PC-3 (cell line): ENCODE measurements at regions not wholly inside any gene's neighbourhood (a gene's known extent, or its start where the extent isn't known, plus 50 kb on each side); places are given as distances from the start of the nearest gene placed in this dataset.

Experiments used
- EZH2phosphoT487 ChIP-seq: fragments of 300-600 bp; sonication (generic); IDR thresholded peaks from 2 replicates; pipeline ENCODE4 v1.6.1; 2018; ENCODE audit warnings: mild to moderate bottlenecking, antibody characterized with exemption, low read length, borderline replicate concordance
- TF ChIP-seq, protein P1 (sequence below): fragments of 300-600 bp; sonication (generic); conservative IDR thresholded peaks from 2 replicates; pipeline ENCODE4 v1.5.1; 2017; ENCODE audit warnings: antibody characterized with exemption, low read depth, mild to moderate bottlenecking, low read length

DNA sequence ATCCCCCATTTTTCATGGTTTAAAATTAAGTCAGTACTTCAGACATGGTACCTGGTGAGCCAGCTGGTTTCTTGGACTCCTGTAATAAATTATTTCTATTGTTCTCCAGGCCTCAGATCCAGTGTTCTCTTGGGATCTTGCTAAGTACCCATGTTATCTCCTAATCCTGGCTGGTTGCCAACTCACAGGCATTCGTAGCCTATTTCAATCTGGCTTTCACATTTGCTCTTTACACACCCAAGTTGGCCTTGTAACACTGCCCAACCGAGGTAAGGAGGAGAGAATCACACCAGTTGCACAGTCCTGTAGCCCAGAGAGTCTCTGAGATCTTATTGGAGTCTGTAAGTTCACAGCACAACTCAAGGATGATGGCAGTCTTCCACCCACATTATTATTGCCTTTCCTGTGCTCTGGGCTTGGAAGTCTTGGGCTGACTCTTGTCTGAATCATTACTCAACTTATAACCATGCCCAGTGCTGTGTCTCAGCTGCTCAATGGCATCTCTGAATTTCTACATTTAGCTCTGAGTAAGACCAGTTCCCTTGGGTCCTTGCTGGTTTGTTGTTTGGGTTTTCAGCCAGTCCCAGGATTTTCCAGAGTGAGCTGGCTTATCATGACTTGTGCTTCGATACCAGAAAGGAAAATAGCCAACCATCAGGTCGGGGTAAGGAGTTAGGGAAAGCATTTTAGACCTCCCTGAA, 76.6 kb upstream of the KLF12 start:
- TF ChIP-seq, protein P1, sequence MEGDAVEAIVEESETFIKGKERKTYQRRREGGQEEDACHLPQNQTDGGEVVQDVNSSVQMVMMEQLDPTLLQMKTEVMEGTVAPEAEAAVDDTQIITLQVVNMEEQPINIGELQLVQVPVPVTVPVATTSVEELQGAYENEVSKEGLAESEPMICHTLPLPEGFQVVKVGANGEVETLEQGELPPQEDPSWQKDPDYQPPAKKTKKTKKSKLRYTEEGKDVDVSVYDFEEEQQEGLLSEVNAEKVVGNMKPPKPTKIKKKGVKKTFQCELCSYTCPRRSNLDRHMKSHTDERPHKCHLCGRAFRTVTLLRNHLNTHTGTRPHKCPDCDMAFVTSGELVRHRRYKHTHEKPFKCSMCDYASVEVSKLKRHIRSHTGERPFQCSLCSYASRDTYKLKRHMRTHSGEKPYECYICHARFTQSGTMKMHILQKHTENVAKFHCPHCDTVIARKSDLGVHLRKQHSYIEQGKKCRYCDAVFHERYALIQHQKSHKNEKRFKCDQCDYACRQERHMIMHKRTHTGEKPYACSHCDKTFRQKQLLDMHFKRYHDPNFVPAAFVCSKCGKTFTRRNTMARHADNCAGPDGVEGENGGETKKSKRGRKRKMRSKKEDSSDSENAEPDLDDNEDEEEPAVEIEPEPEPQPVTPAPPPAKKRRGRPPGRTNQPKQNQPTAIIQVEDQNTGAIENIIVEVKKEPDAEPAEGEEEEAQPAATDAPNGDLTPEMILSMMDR, result no peak
- TF ChIP-seq EZH2phosphoT487, result no peak
